NCI-H446 (cell line): ENCODE measurements at regions not wholly inside any gene's neighbourhood (a gene's known extent, or its start where the extent isn't known, plus 50 kb on each side); places are given as distances from the start of the nearest gene placed in this dataset.

Experiments
- DNase-seq, 2 experiments: peaks; one replicate each; lab custom pipeline; 2025; lab: John Stamatoyannopoulos, UW

DNA sequence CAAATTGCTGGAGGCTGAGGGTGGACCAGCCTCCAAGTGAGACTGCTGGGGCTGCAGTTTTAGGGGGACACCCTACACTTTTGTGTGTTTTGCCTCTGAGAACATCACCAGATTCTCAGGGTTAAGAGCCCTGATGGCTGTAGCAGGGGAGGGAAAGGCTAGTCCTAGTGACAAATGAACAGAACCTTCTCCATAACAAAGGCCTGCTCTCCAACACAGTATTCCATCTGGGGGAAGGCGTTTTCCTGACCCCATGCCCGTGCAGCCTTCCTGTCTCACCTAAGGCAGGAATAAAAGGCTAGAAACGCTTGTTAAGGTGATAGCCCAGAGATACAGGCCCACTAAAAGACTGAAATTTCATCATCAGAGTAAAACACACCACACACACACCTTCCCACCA lies 50.2 kb upstream of the NSMCE3 start:
- DNase-seq = no peak
